GM13976 (cell line): ENCODE measurements at regions not wholly inside any gene's neighbourhood (a gene's known extent, or its start where the extent isn't known, plus 50 kb on each side); places are given as distances from the start of the nearest gene placed in this dataset.

Experiments used
- DNase-seq: peaks from one replicate; pipeline ENCODE4 v3.0.0; 2012; ENCODE audit warnings: low spot score
- in situ Hi-C: fragments of 300-500 bp; cut with MboI; formaldehyde crosslinking; loops from one replicate; pipeline ENCODE4 v1.12.0; 2022; ENCODE audit warnings: low sequenced_read_pairs, mixed read lengths, inconsistent platforms; ENCODE audit not compliant: unreplicated experiment
- TF ChIP-seq, protein P1 (sequence below): IDR thresholded peaks from 2 replicates; pipeline ENCODE4 v1.5.1; 2012; ENCODE audit warnings: borderline replicate concordance, mild to moderate bottlenecking; ENCODE audit not compliant: insufficient read depth; ENCODE audit errors: extremely low read depth, missing control alignments, control extremely low read depth

DNA sequence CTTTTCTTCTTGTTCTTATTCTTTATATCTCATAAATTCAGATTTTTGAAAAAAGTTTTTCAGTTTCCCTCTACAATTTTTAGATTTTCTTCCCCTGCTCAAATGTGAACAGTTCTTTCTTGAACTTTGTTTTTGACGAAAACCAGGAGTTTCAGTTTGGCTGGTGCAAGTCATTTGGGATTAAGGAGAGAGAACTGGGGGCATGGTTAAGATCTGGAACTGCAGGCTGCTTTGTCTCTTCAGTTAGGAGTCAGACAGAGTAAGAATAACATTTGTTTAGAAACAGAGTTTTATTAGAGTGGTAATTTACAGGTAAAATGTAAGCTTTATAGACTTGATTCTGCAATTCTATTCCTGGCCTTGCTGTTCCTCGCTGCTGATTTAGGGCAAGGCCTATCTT, 310.5 kb upstream of the C2CD4B start:
- TF ChIP-seq, protein P1, sequence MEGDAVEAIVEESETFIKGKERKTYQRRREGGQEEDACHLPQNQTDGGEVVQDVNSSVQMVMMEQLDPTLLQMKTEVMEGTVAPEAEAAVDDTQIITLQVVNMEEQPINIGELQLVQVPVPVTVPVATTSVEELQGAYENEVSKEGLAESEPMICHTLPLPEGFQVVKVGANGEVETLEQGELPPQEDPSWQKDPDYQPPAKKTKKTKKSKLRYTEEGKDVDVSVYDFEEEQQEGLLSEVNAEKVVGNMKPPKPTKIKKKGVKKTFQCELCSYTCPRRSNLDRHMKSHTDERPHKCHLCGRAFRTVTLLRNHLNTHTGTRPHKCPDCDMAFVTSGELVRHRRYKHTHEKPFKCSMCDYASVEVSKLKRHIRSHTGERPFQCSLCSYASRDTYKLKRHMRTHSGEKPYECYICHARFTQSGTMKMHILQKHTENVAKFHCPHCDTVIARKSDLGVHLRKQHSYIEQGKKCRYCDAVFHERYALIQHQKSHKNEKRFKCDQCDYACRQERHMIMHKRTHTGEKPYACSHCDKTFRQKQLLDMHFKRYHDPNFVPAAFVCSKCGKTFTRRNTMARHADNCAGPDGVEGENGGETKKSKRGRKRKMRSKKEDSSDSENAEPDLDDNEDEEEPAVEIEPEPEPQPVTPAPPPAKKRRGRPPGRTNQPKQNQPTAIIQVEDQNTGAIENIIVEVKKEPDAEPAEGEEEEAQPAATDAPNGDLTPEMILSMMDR, result no peak
- in situ Hi-C loops, result no loop called here
- DNase-seq, result no peak

DNA sequence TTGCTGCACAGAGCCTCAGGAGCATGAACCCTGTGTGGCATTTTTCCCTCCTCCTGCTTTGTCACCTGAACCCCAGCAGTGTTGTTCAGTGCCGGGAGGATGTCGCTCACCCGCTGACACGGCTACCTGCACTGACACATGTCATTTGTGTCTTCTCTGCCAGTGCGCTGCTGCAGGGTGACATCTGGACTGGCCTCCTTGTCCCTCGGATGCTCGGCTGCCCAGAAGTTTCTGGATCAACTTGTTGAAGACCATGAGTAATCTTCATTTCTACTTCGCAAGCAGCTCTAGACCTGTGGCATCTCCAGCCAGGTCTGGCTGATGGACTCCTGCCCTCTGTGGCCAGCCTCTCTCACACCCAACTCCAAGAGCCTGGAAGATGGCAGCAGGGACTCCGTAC, 311.1 kb upstream of the C2CD4B start:
- no peak for DNase-seq
- in situ Hi-C loops, result no loop called here
- TF ChIP-seq, protein P1, result no peak

DNA sequence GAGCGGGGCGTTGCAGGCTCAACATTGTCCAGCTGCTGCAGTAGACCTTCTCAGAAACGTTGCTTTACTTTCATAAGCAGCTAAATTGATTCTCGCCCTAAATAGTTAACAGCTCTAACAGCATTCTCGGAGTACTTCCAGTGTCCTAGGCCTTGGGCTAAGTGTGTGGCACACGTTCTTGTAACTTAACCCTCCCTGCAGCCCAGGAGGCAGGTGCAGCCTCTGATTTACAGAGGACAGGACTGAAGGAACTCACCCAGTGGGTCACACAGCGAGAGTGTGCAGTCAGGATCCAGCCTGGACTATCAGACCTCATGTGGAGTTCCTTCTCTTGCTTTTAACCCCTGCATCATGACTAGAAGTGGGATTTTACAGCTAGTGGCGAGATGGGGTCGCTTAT, 312.8 kb upstream of the C2CD4B start:
- in situ Hi-C loops, result no loop called here
- TF ChIP-seq, protein P1, result no peak
- no peak for DNase-seq

DNA sequence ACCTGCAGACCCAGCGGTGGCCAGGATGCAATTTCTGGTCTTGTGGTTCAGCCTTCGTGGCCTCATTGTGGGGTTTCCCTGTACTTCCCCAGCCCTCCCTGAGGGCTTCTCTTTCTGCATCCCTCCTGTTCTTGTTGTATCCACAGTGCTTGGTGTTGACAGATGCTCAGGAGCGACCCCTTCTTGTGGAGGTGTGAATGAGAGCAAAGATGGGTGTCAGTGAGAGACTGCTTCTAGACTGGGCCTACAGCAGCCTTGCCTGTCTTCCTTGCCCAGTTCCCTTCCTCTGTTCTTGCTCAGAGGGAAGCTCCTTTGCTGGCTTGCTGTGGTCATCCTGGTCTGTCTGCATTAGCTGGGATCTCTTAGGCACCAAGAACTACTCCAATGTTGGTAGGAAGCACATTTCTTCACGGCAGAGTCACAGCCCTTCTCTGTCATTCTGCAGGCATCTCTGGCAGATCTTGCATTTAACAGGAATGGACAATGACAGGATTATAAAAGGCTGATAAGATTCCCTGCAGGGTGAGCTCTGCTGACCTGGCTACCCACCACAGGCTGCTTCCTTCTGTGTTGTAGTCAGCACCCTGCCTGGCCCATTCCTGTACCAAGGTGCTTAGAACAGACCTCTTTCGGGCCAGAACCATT, 317.8 kb upstream of the C2CD4B start:
- peak; percentile 73 for DNase-seq
- TF ChIP-seq, protein P1, result peak; percentile 27
- in situ Hi-C loops, result no loop called here

DNA sequence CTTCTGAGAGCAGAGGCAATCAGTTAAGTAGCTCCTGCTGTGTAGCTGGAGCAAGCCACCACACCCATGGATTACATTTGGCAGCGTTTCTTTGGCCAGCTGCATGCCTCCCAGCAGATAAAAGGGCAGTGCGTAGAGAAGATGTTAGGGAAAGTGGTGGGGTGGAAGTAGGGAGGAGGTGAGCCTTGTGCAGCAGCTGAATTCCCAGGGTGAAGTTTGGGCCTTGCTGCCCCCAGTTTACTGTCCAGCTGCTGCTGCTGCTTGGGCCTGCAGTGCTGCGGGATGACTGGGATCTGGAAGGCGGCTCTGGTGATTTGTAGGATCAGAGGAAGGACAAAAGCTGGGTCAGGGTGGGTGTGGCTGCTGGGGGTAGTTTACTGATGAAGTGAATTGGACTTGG, 318.7 kb upstream of the C2CD4B start:
- in situ Hi-C loops, result no loop called here
- no peak for DNase-seq
- TF ChIP-seq, protein P1, result no peak

- in situ Hi-C loops, result no loop called here
- DNase-seq, result no peak
- TF ChIP-seq, protein P1, result no peak
Observed at GRCh38 chr15:62485170-62485720, 320.2 kb upstream of the C2CD4B start.
